Neuronal stem cell (in vitro differentiated cells): ENCODE measurements at regions not wholly inside any gene's neighbourhood (a gene's known extent, or its start where the extent isn't known, plus 50 kb on each side); places are given as distances from the start of the nearest gene placed in this dataset.
A peak's percentile ranks its signal among the peaks of the same experiment; 100 is the strongest.

Source experiments
- DNase-seq: peaks from one replicate; pipeline ENCODE4 v3.0.0-alpha.2; 2013; ENCODE audit warnings: low spot score
- H2AFZ ChIP-seq: one replicate; pipeline ENCODE4 v1.6.1; 2013; ENCODE audit warnings: mild to moderate bottlenecking, low read length, inconsistent platforms
- H2AK5ac ChIP-seq: 2 replicates; pipeline ENCODE4 v1.6.1; 2013; ENCODE audit warnings: low read depth, mild to moderate bottlenecking, inconsistent platforms, low read length, moderate library complexity, mixed read lengths
- H2BK120ac ChIP-seq: 2 replicates; pipeline ENCODE4 v1.6.1; 2013; ENCODE audit warnings: low read depth, mild to moderate bottlenecking, inconsistent platforms, low read length, moderate library complexity, mixed read lengths
- H2BK12ac ChIP-seq: one replicate; pipeline ENCODE4 v1.6.1; 2013; ENCODE audit warnings: low read length, inconsistent platforms
- H2BK15ac ChIP-seq: 2 replicates; pipeline ENCODE4 v1.6.1; 2013; ENCODE audit warnings: mild to moderate bottlenecking, low read length, inconsistent platforms, mixed read lengths
- H2BK5ac ChIP-seq: one replicate; pipeline ENCODE4 v1.6.1; 2013; ENCODE audit warnings: inconsistent platforms, mild to moderate bottlenecking, low read length, moderate library complexity
- H3K14ac ChIP-seq: one replicate; pipeline ENCODE4 v1.6.1; 2013; ENCODE audit warnings: low read length, inconsistent platforms
- H3K18ac ChIP-seq: 2 replicates; pipeline ENCODE4 v1.6.1; 2013; ENCODE audit warnings: low read length, inconsistent platforms
- H3K23ac ChIP-seq: 2 replicates; pipeline ENCODE4 v1.6.1; 2013; ENCODE audit warnings: low read depth, mild to moderate bottlenecking, mixed read lengths, low read length, inconsistent platforms; ENCODE audit not compliant: poor library complexity
- H3K27ac ChIP-seq: replicated peaks from 3 replicates; pipeline ENCODE4 v1.5.1; 2013; ENCODE audit warnings: low read length, inconsistent platforms
- H3K27me3 ChIP-seq, 3 experiments: 2 replicates each; pipeline ENCODE4 v1.6.1; 2013; ENCODE audit warnings: low read length in 3 of 3, mild to moderate bottlenecking in 2 of 3, inconsistent platforms in 1 of 3, low read depth in 1 of 3, mixed read lengths in 1 of 3, moderate library complexity in 1 of 3; ENCODE audit not compliant: control insufficient read depth in 3 of 3, insufficient read depth in 3 of 3
- H3K36me3 ChIP-seq, 2 donors: replicated peaks in 1 of 2; 2 replicates each; pipeline ENCODE4 v1.6.1; 2013; ENCODE audit warnings: low read length in 2 of 2; ENCODE audit not compliant: control insufficient read depth in 2 of 2, insufficient read depth in 2 of 2
- H3K4ac ChIP-seq: 2 replicates; pipeline ENCODE4 v1.6.1; 2013; ENCODE audit warnings: inconsistent platforms, mild to moderate bottlenecking, low read length, moderate library complexity
- H3K4me1 ChIP-seq, 2 donors: 1 replicate in 1 of 2; 2 replicates in 1 of 2; pipeline ENCODE4 v1.6.1; 2013; ENCODE audit warnings: low read length in 2 of 2, low read depth in 1 of 2; ENCODE audit not compliant: control insufficient read depth in 2 of 2, insufficient read depth in 1 of 2
- H3K4me2 ChIP-seq: one replicate; pipeline ENCODE4 v1.6.1; 2013; ENCODE audit warnings: mild to moderate bottlenecking, low read length, inconsistent platforms; ENCODE audit not compliant: insufficient read depth, poor library complexity, severe bottlenecking
- H3K4me3 ChIP-seq, 2 donors: 2 replicates each; pipeline ENCODE4 v1.5.1; 2013; ENCODE audit warnings: low read length in 2 of 2, mild to moderate bottlenecking in 2 of 2, inconsistent platforms in 1 of 2, moderate library complexity in 1 of 2
- H3K79me1 ChIP-seq: one replicate; pipeline ENCODE4 v1.6.1; 2013; ENCODE audit warnings: low read depth, mild to moderate bottlenecking, inconsistent platforms, low read length, moderate library complexity
- H3K9ac ChIP-seq: one replicate; pipeline ENCODE4 v1.6.1; 2013; ENCODE audit warnings: mild to moderate bottlenecking, low read depth, low read length, inconsistent platforms; ENCODE audit not compliant: poor library complexity
- H3K9me3 ChIP-seq, 2 donors: replicated peaks in 1 of 2; 2 replicates each; pipeline versions ENCODE3 to v1.6.1; 2013; ENCODE audit warnings: low read length in 2 of 2, mild to moderate bottlenecking in 2 of 2, inconsistent platforms in 1 of 2, low read depth in 1 of 2, mixed read lengths in 1 of 2, moderate library complexity in 1 of 2; ENCODE audit not compliant: control insufficient read depth in 2 of 2, insufficient read depth in 1 of 2
- H4K8ac ChIP-seq: one replicate; pipeline ENCODE4 v1.6.1; 2013; ENCODE audit warnings: low read depth, mild to moderate bottlenecking, inconsistent platforms, low read length, moderate library complexity
- H4K91ac ChIP-seq: one replicate; pipeline ENCODE4 v1.6.1; 2013; ENCODE audit warnings: low read length, low read depth, mild to moderate bottlenecking, inconsistent platforms; ENCODE audit not compliant: poor library complexity
- WGBS, 2 donors: extraction: QIAGEN DNeasy Blood & Tissue Kit; methylation state at CpG; one replicate each; pipeline ENCODE4 v1.1.7; 2013; ENCODE audit warnings: missing lambda C conversion rate in 2 of 2, mixed read lengths in 1 of 2; ENCODE audit not compliant: insufficient read length in 2 of 2, insufficient replicate concordance in 1 of 2; ENCODE audit errors: extremely low coverage in 2 of 2; 5-methylcytosine and 5-hydroxymethylcytosine counted together

DNA sequence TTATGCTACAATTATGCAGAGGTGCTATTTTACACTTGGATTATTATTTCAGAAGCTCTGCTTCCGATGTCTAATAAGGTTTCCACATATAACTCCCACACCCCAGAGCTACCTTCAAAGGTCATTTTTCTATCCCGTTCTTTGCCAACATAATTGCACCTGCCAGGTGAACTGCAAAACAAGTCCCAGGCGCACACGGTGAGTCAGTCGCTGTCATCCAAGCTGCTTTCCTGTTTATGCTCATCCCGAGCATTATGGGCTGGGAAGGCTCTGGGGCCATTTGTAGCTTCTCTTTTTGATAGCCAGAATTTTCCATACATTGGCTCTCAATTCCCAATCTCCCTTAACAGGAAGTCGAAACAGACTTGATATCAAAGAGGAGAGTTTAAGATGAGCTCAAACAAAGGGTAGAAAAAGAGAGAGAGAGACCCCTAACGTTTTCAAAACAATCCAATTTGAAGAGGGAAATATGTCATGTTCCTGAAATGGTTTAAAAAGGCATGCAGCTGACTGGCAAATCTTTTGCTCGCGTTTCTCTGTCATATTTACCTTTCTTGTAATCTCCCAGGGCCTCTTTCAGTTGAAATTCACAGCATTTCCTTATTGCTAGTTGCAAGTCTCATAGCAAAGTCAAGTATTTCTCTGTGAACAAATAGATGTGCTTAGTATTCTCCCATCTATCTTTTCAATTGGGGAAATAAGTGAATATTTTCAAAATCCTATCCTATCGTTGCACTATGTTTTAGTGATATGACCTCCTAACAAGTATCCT lies 815.9 kb downstream of the KCNA4 start:
- no CpG with 5 or more reads among the region's 11 CpGs for WGBS, 2 donors
- H3K9ac ChIP-seq = no peak overlapping the region

DNA sequence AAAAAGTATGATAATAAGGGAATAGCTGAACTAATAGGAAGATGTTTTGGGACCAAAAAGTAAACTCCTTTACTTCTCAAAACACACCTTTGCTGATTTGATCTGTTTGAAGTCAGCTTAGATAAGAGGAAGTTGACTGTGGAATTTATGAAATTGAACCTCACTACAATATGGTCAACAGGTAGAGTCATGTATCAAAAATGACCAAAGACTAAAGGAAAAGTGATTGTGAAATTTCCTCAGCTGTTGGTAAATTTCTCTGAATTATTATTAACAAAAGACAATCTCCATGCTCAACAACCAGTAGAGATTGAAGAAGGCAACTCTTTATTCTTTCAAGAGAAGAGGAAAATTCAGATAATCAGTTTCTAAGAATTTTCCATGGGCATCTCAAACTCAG lies 826.5 kb downstream of the KCNA4 start:
- Histone ChIP-seq H3K4ac (no peak overlapping the region), H3K4me1 (no peaks in the 10 kb centered on the region), H4K91ac (no peak overlapping the region), H3K4me2 (no peak overlapping the region), H3K9ac (no peak overlapping the region), H3K18ac (no peak overlapping the region), H3K79me1 (no peaks in the 10 kb centered on the region), H2BK15ac (no peak overlapping the region), H3K14ac (no peak overlapping the region), H2BK120ac (no peak overlapping the region), H3K23ac (no peak overlapping the region), H3K27me3 (no peaks in the 10 kb centered on the region), H3K9me3 (no peaks in the 10 kb centered on the region), H3K36me3 (no peaks in the 10 kb centered on the region), H3K27ac (no peak overlapping the region), H4K8ac (no peak overlapping the region), H2BK12ac (no peak overlapping the region), H2AFZ (no peak overlapping the region), H2BK5ac (no peak overlapping the region), H2AK5ac (no peak overlapping the region), H3K4me3 (no peak overlapping the region)
- no peak for DNase-seq

More for the DNA sequence above, 815.9 kb downstream of the KCNA4 start:
- no peak overlapping the region for H3K14ac ChIP-seq
- no peaks in the 10 kb centered on the region for H3K4me1 ChIP-seq
- H2AK5ac ChIP-seq = no peak overlapping the region
- no peak overlapping the region for H3K18ac ChIP-seq
- no peak overlapping the region for H2BK15ac ChIP-seq
- H3K9me3 ChIP-seq = no peaks in the 10 kb centered on the region
- no peak overlapping the region for H4K8ac ChIP-seq
- no peaks in the 10 kb centered on the region for H3K27me3 ChIP-seq
- no peak overlapping the region for H2BK120ac ChIP-seq
- no peak overlapping the region for H4K91ac ChIP-seq
- H2BK5ac ChIP-seq = no peak overlapping the region
- H3K4me2 ChIP-seq = no peak overlapping the region
- no peak overlapping the region for H3K27ac ChIP-seq
- H3K23ac ChIP-seq = no peak overlapping the region
- H3K4ac ChIP-seq = no peak overlapping the region
- peak overlapping the region; percentile 45 for H2AFZ ChIP-seq
- no peak overlapping the region for H2BK12ac ChIP-seq
- no peaks in the 10 kb centered on the region for H3K79me1 ChIP-seq
- H3K4me3 ChIP-seq = no peak overlapping the region
- no peaks in the 10 kb centered on the region for H3K36me3 ChIP-seq
- no peak for DNase-seq

DNA sequence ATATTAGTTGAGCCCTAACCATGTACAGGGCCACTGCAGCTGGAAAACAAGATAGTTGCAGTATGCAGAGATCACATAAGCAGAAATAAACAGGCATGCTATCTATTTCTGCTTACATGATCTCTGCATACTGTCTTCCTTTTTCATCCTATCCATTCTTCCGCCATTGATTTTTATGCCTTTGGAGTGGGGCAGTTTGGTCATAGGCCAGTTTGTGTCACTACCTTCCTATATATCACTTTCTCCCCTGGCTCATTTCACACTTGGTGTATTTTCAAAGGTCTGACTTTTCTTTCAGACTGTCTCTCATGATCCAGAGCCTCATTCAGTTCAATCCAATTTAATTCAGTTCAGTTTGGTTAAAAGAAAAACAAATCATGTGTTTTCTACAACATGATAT lies 829.6 kb downstream of the KCNA4 start:
- H3K4me2 ChIP-seq = no peak overlapping the region
- no peak overlapping the region for H3K4me3 ChIP-seq
- H2BK12ac ChIP-seq = no peak overlapping the region

DNA sequence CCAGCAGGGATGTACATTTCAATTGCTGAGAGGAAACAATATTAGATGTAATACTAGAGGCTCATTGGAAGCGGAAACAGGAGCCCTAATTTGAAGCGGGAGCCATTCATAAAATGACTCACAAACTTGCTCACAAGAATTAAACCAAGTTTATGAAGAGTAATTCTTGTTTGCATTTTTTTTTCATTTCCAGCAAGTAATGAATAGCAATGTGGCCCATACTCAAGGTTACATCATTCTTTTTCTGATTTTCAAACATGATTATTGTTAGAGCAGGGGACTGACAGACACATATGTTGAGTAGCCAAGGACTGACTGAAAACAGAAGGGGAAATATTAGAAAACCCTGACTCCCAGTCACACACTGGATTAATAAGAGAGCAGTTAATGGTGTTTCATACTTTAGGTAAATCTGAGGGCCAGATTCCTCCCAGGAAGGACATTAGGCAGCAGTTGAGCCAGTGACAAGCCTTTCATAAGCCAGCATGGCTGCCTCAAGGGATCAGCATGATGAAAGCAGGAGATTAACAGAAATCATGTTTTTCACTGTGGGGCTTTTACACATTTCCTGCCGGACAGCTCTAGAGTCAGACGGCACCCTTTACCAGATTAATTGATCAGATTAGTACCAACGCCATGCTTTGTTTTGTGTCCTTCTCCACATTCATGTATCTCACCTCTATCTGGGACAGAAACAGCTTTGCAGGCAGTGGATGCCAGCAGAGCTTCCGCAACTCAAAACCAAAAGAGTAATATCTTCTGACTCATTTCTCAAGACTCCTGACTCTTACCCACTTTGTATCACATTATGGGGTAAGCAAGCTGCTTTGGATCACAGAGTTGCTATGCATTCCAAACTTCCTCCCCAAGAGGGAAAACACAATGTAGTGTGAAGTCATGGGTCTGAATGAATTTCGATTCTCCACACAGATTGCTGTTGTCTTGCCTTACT lies 831.6 kb downstream of the KCNA4 start:
- no peak overlapping the region for H2BK12ac ChIP-seq
- no peak overlapping the region for H3K27ac ChIP-seq
- H3K14ac ChIP-seq = no peak overlapping the region
- H2BK120ac ChIP-seq = no peak overlapping the region
- H4K8ac ChIP-seq = no peak overlapping the region
- H3K4ac ChIP-seq = no peak overlapping the region
- no peak overlapping the region for H3K4me2 ChIP-seq
- H2BK15ac ChIP-seq = no peak overlapping the region
- H3K18ac ChIP-seq = no peak overlapping the region
- no peaks in the 10 kb centered on the region for H3K4me1 ChIP-seq
- no peak overlapping the region for H3K9ac ChIP-seq
- WGBS, 2 donors = no CpG with 5 or more reads among the region's 7 CpGs
- H3K27me3 ChIP-seq = no peaks in the 10 kb centered on the region
- no peak overlapping the region for H3K4me3 ChIP-seq
- no peak for DNase-seq
- no peaks in the 10 kb centered on the region for H3K9me3 ChIP-seq
- no peak overlapping the region for H4K91ac ChIP-seq
- no peak overlapping the region for H3K23ac ChIP-seq
- H2AK5ac ChIP-seq = no peak overlapping the region
- H3K79me1 ChIP-seq = no peaks in the 10 kb centered on the region
- peak overlapping the region; percentile 64 for H2AFZ ChIP-seq
- no peak overlapping the region for H2BK5ac ChIP-seq
- H3K36me3 ChIP-seq = no peaks in the 10 kb centered on the region

More for the DNA sequence above, 829.6 kb downstream of the KCNA4 start:
- Histone ChIP-seq H3K23ac (no peak overlapping the region), H3K18ac (no peak overlapping the region), H2BK15ac (no peak overlapping the region), H3K4ac (no peak overlapping the region), H3K14ac (no peak overlapping the region), H4K8ac (no peak overlapping the region), H3K79me1 (no peaks in the 10 kb centered on the region), H3K4me1 (no peaks in the 10 kb centered on the region), H2AK5ac (no peak overlapping the region), H2AFZ (peak overlapping the region; percentile 53), H3K36me3 (no peaks in the 10 kb centered on the region), H3K9ac (no peak overlapping the region), H2BK5ac (no peak overlapping the region), H3K9me3 (no peaks in the 10 kb centered on the region), H3K27ac (no peak overlapping the region), H4K91ac (no peak overlapping the region), H3K27me3 (no peaks in the 10 kb centered on the region), H2BK120ac (no peak overlapping the region)
- no CpG with 5 or more reads among the region's 1 CpG for WGBS, 2 donors
- DNase-seq = no peak
